ENCODE measurements at regions not wholly inside any gene's neighbourhood (a gene's known extent, or its start where the extent isn't known, plus 50 kb on each side); places are given as distances from the start of the nearest gene placed in this dataset.
"Not testable (repeated sequence)": the region's sequence is repeated elsewhere in the genome, so short reads cannot be mapped to it uniquely, and the experiment has no call there.

GRCh38 chr14:22303589-22304195, 285.3 kb downstream of the DAD1 start:
- DNase-seq (no peak), ATAC-seq (no peak)
- intact Hi-C loops (cut with DNase I) = no loop called here

- no peak for DNase-seq
- intact Hi-C loops (cut with DNase I) = no loop called here
- ATAC-seq = no peak
These were observed 288.4 kb downstream of the DAD1 start for GRCh38 chr14:22300646-22301045.

- intact Hi-C loops (cut with DNase I) = no loop called here
- DNase-seq (no peak), ATAC-seq (no peak)
These were observed 291.6 kb downstream of the DAD1 start for GRCh38 chr14:22297376-22297775.

- intact Hi-C loops (cut with DNase I) = no loop called here
- DNase-seq (no peak), ATAC-seq (no peak)
These were observed 292.3 kb downstream of the DAD1 start for GRCh38 chr14:22296722-22297121.

- DNase-seq = no peak
- ATAC-seq = no peak
- intact Hi-C loops (cut with DNase I) = no loop called here
These were observed 292.9 kb downstream of the DAD1 start for GRCh38 chr14:22296088-22296487.

GRCh38 chr14:22291406-22291805, 297.6 kb downstream of the DAD1 start:
- DNase-seq = no peak
- intact Hi-C loops (cut with DNase I) = no loop called here
- ATAC-seq = no peak

GRCh38 chr14:22289570-22289969, 299.5 kb downstream of the DAD1 start:
- DNase-seq = no peak
- peak in 1 of 2 donors; percentile 26 for ATAC-seq
- intact Hi-C loops (cut with DNase I) = no loop called here

- no peak for ATAC-seq
- intact Hi-C loops (cut with DNase I) = no loop called here
- DNase-seq = no peak
These were observed 303.0 kb downstream of the DAD1 start for GRCh38 chr14:22285991-22286390.

GRCh38 chr14:22282949-22283348, 306.1 kb downstream of the DAD1 start:
- DNase-seq = no peak
- intact Hi-C loops (cut with DNase I) = no loop called here
- ATAC-seq = peak in 1 of 2 donors; percentile 23

- intact Hi-C loops (cut with DNase I) = no loop called here
- no peak for DNase-seq
- ATAC-seq = no peak
These were observed 306.6 kb downstream of the DAD1 start for GRCh38 chr14:22282417-22282816.

- intact Hi-C loops (cut with DNase I); ATAC-seq; DNase-seq: not testable (repeated sequence)
These were observed 307.6 kb downstream of the DAD1 start for GRCh38 chr14:22281447-22281874.

- ATAC-seq = no peak
- intact Hi-C loops (cut with DNase I) = no loop called here
These were observed 308.3 kb downstream of the DAD1 start for GRCh38 chr14:22280497-22281316.

GRCh38 chr14:22276913-22277816, 311.9 kb downstream of the DAD1 start:
- intact Hi-C loops (cut with DNase I) = no loop called here
- DNase-seq (no peak), ATAC-seq (no peak)

More at GRCh38 chr14:22280497-22281316, 308.3 kb downstream of the DAD1 start:
- DNase-seq = no peak

- no peak for ATAC-seq
- intact Hi-C loops (cut with DNase I) = no loop called here
- no peak for DNase-seq
These were observed 316.9 kb downstream of the DAD1 start for GRCh38 chr14:22271838-22272799.

- intact Hi-C loops (cut with DNase I) = no loop called here
- peak in 1 of 2 donors; percentile 76 for ATAC-seq
- DNase-seq = no peak
These were observed 320.1 kb downstream of the DAD1 start for GRCh38 chr14:22268875-22269274.

- ATAC-seq = no peak
- intact Hi-C loops (cut with DNase I) = no loop called here
- no peak for DNase-seq
These were observed 322.3 kb downstream of the DAD1 start for GRCh38 chr14:22266683-22267082.

- ATAC-seq = no peak
- intact Hi-C loops (cut with DNase I) = no loop called here
These were observed 322.9 kb downstream of the DAD1 start for GRCh38 chr14:22266142-22266442.

GRCh38 chr14:22265319-22266141, 323.5 kb downstream of the DAD1 start:
- intact Hi-C loops (cut with DNase I) = no loop called here
- no peak for DNase-seq
- no peak for ATAC-seq

More at GRCh38 chr14:22266142-22266442, 322.9 kb downstream of the DAD1 start:
- DNase-seq = no peak
